RWPE1 (cell line): ENCODE measurements at regions not wholly inside any gene's neighbourhood (a gene's known extent, or its start where the extent isn't known, plus 50 kb on each side); places are given as distances from the start of the nearest gene placed in this dataset.

ENCODE experiments used
- CTCF ChIA-PET: fragments of 350-600 bp; sonication (Branson Sonifier 250); formaldehyde crosslinking; extraction: SDS; loops from one replicate; lab custom pipeline; 2021; lab: Yijun Ruan, JAX
- POLR2A ChIA-PET: fragments of 400-600 bp; formaldehyde crosslinking; extraction: SDS; loops from one replicate; lab custom pipeline; 2020; ENCODE audit warnings: antibody characterized with exemption; ENCODE audit not compliant: low non-redundant PET; lab: Yijun Ruan, JAX
- DNase-seq: peaks from one replicate; pipeline ENCODE4 v3.0.0; 2012; ENCODE audit warnings: low spot score
- H3K27ac ChIP-seq: fragments of 450-650 bp; 2 replicates; pipeline ENCODE4 v1.5.1; 2017
- CTCF ChIP-seq: fragments of 450-650 bp; conservative IDR thresholded peaks from 2 replicates; pipeline ENCODE4 v1.5.1; 2017; ENCODE audit warnings: low read depth, mild to moderate bottlenecking

- no peak overlapping the region for H3K27ac ChIP-seq
- ChIA-PET CTCF (no interaction called here), POLR2A (no interaction called here)
- no peak for TF ChIP-seq CTCF
- DNase-seq: no peak
Measured at GRCh38 chr10:130848855-130849254, 462.7 kb downstream of the TCERG1L start.

GRCh38 chr10:130854151-130854550 lies 457.4 kb downstream of the TCERG1L start:
- no peak for TF ChIP-seq CTCF
- H3K27ac ChIP-seq: no peak overlapping the region
- DNase-seq: no peak
- CTCF ChIA-PET: no interaction called here
- POLR2A ChIA-PET: no interaction called here

DNA sequence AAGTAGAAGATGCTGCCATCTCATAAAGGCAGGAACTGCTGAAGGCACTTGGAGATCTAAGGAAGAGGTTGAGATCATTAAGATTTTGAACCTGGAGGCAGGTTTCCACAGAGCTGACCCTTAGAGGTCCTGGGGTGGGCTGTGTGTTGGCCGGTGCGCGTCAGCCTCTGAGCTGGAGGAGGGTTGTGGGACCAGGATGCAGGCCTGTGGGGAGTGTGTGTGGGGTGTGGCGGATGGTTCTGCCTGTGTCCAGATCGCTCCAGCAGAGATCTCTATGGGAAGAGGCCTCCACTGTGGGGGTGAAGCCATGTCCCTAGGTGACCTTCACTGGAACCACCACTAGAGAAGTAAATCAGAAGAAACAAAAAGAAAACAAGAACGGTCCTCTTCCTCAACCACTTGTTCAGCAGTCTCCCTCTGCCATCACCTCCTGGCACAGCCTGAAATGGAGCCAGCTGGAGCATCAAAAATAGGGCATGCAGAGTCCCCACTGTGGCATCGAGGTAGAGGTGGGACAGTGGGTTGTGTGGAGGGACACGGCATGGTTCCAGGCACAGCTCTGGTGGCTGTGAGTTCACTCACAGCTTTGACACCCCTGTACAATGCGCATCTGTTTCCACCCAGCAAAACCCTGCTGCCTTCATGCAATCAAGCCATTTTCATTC lies 453.8 kb downstream of the TCERG1L start:
- ChIA-PET POLR2A (no interaction called here), CTCF (interaction anchor here (0.6 kb wide), 2 partner anchors 439 to 454 kb away, joined by 3 read pairs; no protein-coding TSS in a partner anchor)
- TF ChIP-seq CTCF: no peak
- DNase-seq: no peak
- H3K27ac ChIP-seq: no peak overlapping the region

DNA sequence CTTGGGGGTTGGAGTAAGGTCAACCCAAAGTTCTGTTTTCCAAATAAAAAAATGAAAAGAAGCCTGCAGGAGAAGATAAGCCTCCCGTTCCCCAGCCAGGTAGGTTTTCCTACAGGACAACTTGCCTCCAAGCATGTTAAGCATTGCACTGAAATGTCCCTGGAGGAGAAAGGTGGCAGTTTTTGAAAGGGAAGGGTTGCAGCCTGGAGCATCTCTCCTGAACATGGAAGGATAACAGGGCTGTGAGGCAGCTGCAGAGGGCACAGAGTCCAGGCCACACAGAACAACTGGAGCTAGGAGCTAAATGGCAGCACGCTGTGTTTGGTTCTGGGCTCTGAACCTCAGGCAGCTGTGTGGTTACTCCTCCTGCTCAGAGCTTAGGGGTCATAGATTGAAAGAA lies 452.9 kb downstream of the TCERG1L start:
- no peak for TF ChIP-seq CTCF
- ChIA-PET POLR2A (no interaction called here), CTCF (interaction anchor here (0.6 kb wide), 2 partner anchors 205 to 438 kb away, joined by 3 to 4 read pairs; no protein-coding TSS in a partner anchor)
- H3K27ac ChIP-seq: no peak overlapping the region
- no peak for DNase-seq

GRCh38 chr10:130859427-130859826 lies 452.1 kb downstream of the TCERG1L start:
- TF ChIP-seq CTCF: no peak
- CTCF ChIA-PET: no interaction called here
- DNase-seq: no peak
- POLR2A ChIA-PET: no interaction called here
- no peak overlapping the region for H3K27ac ChIP-seq

- no peak for DNase-seq
- CTCF ChIA-PET: no interaction called here
- POLR2A ChIA-PET: no interaction called here
- TF ChIP-seq CTCF: no peak
- H3K27ac ChIP-seq: no peak overlapping the region
Measured at GRCh38 chr10:130862122-130862521, 449.4 kb downstream of the TCERG1L start.
